ENCODE measurements at regions not wholly inside any gene's neighbourhood (a gene's known extent, or its start where the extent isn't known, plus 50 kb on each side); places are given as distances from the start of the nearest gene placed in this dataset.
"Not testable (repeated sequence)": the region's sequence is repeated elsewhere in the genome, so short reads cannot be mapped to it uniquely, and the experiment has no call there.

- no peak for DNase-seq
Observed at GRCh38 chr10:3287572-3288445, 115.2 kb upstream of the PITRM1 start.

GRCh38 chr10:3282674-3283017 lies 110.1 kb upstream of the PITRM1 start:
- no peak for DNase-seq

GRCh38 chr10:3281941-3282673 lies 109.5 kb upstream of the PITRM1 start:
- DNase-seq = no peak

DNA sequence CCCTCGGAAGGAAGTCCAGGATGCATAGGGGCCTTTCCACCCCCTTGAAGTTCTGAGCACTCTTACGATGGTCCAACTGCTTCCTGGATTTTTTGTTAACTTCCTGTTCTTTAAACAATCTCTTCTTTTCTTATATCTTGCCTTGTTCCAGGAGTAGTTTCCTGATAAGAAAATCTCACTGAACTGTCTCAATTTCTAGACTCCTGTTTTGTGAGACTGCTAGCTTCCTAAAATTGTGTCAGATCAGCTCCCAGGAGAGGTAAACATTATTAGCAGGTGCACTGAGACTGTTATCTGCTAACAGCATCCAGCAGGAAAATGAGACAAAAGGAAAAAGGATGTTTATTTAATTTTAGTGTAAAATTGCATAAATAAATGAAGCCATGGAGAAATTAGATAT lies 106.2 kb upstream of the PITRM1 start:
- DNase-seq = no peak

DNA sequence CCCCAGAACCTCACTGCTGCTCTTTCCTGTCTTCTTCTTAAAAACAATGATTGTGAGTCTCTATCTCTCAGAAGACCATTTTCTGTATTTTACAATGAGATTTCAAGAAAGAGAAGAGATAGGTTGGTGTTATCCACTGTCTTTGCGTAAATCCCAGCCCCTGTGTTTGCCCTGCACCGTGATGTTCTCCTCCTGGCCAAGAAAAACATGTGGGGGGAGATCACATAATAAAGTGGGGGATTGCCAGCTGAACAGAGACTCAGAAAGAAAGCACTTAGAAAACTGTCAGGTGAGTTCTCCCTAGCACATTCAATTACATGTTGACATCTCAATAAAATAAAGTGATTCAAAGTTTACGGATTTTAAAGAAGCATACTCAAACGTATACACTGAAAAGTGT lies 105.0 kb upstream of the PITRM1 start:
- DNase-seq = no peak

DNA sequence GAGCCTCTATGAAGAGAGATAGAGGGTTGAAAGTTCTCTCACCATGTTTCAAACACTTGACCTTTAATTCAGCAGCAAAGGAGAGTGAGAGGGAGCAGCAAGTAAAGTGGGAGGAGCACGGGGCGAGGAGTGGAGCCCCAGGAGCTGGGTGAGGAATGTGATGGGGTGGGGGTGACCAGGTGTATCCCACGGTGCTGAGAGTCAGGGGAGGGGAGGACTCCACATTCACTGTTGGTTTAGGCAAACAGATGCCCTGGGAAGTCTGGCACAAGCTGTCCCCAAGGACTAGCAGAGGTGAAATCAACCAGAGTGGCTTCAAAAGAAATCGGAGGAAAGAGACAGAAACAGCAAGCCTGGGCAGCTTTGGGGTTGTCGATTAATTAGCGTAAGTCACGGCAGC lies 101.8 kb upstream of the PITRM1 start:
- DNase-seq = no peak

DNA sequence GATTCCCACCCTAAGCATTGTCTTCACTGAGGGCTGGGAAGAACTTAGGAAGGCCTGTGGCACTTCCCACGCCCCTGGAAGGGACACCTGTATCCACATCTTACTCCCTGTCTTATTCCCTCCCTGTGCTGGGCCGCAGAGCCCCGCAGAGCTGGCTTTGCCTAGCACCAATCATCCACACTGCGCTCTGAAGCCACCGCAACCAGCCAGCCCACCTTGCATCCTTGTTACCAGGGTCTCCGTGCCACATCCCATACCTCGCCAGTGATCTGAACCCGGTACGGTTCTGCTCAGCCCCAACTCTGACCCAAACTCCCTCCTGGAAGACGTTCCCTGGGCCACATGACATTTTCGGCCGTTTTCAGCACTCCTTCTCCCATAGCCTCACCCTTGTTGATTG lies 101.4 kb upstream of the PITRM1 start:
- no peak for DNase-seq

DNA sequence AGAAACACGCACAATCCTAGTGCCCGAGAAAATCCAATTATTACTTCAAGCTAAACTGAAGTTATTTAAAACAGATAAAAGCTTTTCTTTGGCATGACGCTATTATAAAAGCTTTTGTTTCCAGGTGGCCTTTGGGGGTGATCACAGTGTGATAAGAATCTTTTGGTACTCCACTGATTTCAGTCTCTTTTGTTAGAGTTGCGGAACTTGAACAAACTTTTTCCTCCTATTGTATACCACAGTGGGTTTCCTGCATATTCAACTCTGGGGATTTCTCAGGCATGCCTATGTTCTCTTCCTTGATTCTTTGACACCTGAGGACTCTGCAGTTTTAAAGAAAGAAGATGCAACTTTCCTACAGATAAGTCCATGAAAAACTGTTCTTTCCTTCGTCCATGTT lies 99.7 kb upstream of the PITRM1 start:
- no peak for DNase-seq

- no peak for DNase-seq
Observed at GRCh38 chr10:3271354-3272115, 99.0 kb upstream of the PITRM1 start.

DNA sequence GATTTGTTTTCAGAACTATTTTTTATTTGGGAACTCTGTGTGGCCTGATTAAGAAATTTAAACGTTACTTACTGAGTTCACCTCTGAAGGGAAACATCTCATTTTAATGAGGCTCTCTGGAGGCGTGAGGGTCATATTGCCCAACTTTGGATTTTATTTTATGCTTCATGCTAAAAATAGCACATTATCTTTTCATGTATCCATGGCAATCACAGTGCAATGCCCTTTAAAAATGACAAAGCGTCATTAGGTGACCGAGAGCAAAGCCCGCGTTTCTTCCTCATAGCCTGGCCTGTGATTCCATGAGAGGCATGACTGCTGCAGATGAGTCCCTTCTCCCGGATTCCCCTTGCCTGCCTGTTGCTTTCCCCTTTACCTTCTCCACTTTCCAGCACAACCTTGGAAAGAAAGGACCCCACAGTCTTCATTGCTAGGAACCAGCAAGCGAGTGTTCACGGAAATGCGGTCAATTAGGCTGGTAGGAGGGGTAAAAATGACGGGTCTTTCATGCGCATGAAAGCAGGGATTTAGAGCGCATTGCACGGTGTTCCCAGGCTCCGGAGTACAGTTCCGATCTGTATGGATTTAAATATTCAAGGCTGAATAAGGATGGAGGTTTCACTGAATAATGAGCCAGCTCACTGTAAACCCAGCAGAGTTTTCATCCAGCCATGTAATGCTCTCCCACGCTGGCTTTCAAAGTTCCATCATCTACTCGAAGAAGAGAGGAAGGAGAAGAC lies 98.2 kb upstream of the PITRM1 start:
- DNase-seq = no peak

DNA sequence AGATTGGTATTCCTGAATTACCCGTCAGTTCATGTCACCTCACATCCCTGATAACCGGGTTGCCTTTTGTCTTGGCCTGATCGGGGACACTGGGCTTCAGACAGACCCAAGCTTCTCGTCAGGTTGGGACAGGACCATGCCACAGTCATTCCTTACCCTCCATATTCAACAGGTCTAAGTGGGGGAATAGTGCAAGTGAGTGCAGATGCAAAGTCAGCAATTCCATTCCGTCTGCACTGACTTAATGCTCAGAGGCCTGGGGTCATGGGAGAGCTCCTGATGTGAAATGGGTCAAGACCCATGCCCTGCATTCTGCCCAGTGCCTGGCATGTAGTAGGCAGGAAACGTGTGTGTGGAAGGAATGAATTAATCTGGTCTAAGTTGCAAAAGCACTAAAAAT lies 95.4 kb upstream of the PITRM1 start:
- no peak for DNase-seq

DNA sequence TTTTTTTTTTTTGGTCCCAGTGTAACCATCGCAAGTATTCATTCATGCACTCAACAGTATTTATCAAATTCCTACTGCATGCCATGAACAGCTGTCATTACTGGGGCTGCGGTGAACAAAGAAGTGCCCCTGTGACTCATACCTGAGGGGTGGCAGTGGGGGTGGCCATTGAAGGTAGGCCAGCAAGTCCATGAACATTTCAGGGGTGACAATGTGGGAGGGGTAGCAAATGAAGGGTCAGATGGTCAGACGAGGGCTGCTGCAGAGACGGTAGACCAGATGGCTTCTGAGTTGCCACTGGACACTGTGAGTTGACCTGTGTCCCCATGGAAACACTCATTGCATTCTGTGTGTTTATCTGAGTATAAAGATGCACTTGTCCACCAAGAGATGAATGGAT lies 92.5 kb upstream of the PITRM1 start:
- no peak for DNase-seq

DNA sequence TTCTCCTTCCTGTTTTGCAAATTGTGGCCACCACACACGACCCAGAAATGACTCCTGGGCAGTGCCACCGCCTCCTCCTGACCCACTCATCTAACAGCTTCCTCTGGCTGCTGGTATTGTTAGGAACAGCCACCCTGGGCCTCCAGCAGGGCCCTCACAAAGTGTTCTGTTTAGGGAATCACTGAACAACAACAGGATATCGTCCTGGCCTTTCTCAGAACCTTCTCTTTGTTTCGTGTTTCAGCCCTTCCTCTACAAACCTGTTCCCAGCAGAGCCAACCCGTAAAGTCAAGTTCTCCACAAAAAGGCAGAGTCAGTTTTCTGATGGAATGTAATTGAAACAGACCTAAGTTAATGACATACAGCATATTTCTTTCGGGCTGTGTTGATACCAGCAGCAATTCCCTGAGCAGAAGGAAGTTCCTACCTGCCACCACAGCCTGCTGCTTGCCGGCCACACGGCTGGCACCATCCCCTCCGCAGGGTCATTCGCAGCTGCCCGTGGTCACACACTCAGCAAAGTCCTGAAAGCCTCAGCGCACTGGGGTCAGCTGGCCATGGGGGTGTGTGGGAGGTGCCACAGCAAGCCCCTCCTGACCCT lies 91.7 kb upstream of the PITRM1 start:
- DNase-seq = no peak

GRCh38 chr10:3263747-3264146 lies 91.2 kb upstream of the PITRM1 start:
- DNase-seq = no peak

- DNase-seq = no peak
Observed at GRCh38 chr10:3263082-3263481, 90.5 kb upstream of the PITRM1 start.

- no peak for DNase-seq
Observed at GRCh38 chr10:3261921-3262320, 89.3 kb upstream of the PITRM1 start.

GRCh38 chr10:3260066-3260834 lies 87.7 kb upstream of the PITRM1 start:
- DNase-seq = no peak

DNA sequence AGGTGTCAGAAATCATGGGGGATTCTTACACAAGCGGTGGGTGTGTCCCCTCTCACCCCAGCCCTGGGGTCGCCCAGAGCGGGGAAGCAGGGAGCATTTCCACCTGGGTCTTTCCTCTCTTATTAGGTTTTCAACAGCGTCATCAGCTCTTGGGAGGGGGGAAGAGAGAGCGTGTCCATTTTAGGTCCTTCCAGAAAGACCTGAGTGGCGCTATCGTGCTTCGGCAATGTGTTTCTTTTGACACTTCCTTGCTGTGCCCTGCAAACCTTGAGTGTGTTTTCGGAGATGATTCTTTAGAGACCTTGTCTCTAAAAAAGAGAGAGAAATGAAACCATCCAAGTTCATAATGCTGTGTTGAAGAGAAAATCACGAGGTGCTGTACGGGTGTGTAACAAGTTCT lies 86.9 kb upstream of the PITRM1 start:
- DNase-seq = no peak

DNA sequence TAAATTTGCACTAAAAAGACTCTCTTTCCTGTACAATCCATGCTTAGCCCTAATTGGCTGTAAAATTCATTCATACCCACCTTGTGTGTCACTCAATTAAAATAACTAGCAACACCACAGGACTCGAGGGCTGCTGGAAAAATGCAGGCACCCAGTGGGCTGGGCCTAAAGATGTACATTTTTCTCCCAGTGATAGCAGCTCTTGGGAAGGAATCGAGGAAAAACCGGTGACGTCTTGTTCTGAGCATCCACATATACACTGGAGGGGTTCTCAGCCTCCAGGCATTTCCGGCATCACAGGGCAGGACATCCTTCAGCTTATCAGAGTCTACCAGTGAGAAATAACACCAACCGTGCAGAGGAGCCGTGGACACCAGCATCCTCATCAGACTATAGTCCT lies 85.8 kb upstream of the PITRM1 start:
- DNase-seq = no peak

- no peak for DNase-seq
Observed at GRCh38 chr10:3255616-3256015, 83.0 kb upstream of the PITRM1 start.

DNA sequence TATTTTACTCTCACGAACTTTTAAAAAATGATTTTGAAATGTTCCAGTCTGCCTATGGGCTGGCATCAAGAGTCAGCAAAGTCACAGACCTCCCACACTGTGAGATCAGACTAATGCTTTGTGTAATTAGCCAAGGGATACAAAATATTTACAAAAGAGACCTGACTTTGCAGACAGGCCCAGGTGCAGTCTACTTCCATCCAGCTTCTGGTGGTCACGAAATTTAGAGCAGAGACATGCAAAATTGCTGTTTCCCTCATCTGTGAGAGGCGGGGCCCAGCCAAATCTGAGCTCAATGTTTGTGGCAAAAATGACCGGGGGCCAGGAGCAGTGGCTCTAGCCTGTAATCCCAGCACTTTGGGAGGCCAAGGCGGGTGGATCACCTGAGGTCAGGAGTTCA lies 82.5 kb upstream of the PITRM1 start:
- no peak for DNase-seq

DNA sequence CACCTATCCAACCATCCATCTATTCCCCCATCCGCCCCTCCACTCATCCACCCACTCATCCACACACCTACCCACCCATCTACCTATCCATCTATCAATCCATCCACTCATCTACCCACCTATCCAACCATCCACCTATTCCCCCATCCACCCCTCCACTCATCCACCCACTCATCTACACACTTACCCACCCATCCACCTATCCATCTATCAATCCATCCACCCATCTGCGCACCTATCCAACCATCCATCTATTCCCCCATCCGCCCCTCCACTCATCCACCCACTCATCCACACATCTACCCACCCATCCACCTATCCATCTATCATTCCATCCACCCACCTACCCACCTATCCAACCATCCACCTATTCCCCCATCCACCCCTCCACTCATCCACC lies 81.4 kb upstream of the PITRM1 start:
- not testable (repeated sequence) for DNase-seq
